ENCODE measurements at regions not wholly inside any gene's neighbourhood (a gene's known extent, or its start where the extent isn't known, plus 50 kb on each side); places are given as distances from the start of the nearest gene placed in this dataset.

GRCh38 chr16:59146140-59146539, 412.0 kb upstream of the GOT2 start:
- H3K36me3 Mint-ChIP-seq (ENCODE audit: low read depth) = no peaks in the 10 kb centered on the region
- 0 out of 2 replicates have a peak, but pooled peaks cover 3% of the 10 kb centered on the region for H3K9me2 ChIP-seq (ENCODE audit: insufficient read depth)
- ATAC-seq (no peak), DNase-seq (ENCODE audit: low spot score) (no peak)
- no peaks in the 10 kb centered on the region for H3F3A ChIP-seq (replicated peaks; ENCODE audit: low read depth)
- H3K27me3 Mint-ChIP-seq (ENCODE audit: insufficient read depth, low read depth, poor library complexity) = peaks cover 4% of the 10 kb centered on the region
- no peak overlapping the region for H2AFZ ChIP-seq
- H3K27me3 ChIP-seq (ENCODE audit: insufficient read depth) = no peaks in the 10 kb centered on the region
- no peaks in the 10 kb centered on the region for H3K4me1 ChIP-seq (ENCODE audit: insufficient read depth)
- H3K36me3 ChIP-seq (ENCODE audit: insufficient read depth) = no peaks in the 10 kb centered on the region
- H3K4me2 ChIP-seq = no peak overlapping the region
- no peaks in the 10 kb centered on the region for H3K9me3 Mint-ChIP-seq
- H3K4me3 ChIP-seq = no peak overlapping the region
- no peaks in the 10 kb centered on the region for H3K79me2 ChIP-seq (replicated peaks; ENCODE audit: insufficient read depth)
- peaks cover 5% of the 10 kb centered on the region; the same call in 2 of the 3 replicates for H3K4me1 Mint-ChIP-seq
- TF ChIP-seq POLR2AphosphoS5 (IDR thresholded peaks at IDR 0.05; ENCODE audit: low read depth) (no peak), STAT1 (IDR thresholded peaks at IDR 0.05; ENCODE audit: unreplicated experiment) (no peak)
- no peak overlapping the region for H3K27ac ChIP-seq (ENCODE audit: low read depth)
- H3K27ac Mint-ChIP-seq = no peak overlapping the region
- H3K4me3 Mint-ChIP-seq = no peak overlapping the region
- H4K20me1 ChIP-seq (replicated peaks; ENCODE audit: insufficient read depth) = no peaks in the 10 kb centered on the region

DNA sequence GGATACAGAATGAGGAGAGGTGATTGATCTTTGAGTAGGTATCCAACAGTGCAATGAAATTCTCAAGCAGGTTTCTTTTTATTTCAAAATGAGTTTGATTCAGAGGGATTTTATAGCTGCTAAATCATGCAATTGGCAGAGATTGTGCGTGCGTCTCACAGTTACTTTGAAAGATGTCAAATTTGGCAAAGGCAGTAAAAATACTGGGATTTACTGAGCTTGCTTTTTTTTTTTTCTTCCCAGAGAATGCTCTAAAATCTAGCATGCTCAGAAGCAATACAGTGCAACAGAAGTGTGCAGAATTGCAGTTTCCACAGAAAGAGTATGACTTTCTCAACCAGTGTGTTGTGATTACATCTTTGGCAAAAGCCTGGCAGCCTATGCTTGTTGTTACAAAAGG, 410.7 kb upstream of the GOT2 start:
- H3K36me3 ChIP-seq (ENCODE audit: insufficient read depth) = no peaks in the 10 kb centered on the region
- TF ChIP-seq EZH2 (IDR thresholded peaks at IDR 0.05; ENCODE audit: low read depth, unreplicated experiment) (no peak), STAT1 (IDR thresholded peaks at IDR 0.05; ENCODE audit: unreplicated experiment) (no peak), JUNB (IDR thresholded peaks at IDR 0.05; ENCODE audit: unreplicated experiment) (no peak), ZNF331 (CRISPR knock-in tag; IDR thresholded peaks at IDR 0.05; ENCODE audit: low read depth) (no peak), ZNF114 (CRISPR knock-in tag; IDR thresholded peaks at IDR 0.05) (no peak)
- TF ChIP-seq, protein P1, sequence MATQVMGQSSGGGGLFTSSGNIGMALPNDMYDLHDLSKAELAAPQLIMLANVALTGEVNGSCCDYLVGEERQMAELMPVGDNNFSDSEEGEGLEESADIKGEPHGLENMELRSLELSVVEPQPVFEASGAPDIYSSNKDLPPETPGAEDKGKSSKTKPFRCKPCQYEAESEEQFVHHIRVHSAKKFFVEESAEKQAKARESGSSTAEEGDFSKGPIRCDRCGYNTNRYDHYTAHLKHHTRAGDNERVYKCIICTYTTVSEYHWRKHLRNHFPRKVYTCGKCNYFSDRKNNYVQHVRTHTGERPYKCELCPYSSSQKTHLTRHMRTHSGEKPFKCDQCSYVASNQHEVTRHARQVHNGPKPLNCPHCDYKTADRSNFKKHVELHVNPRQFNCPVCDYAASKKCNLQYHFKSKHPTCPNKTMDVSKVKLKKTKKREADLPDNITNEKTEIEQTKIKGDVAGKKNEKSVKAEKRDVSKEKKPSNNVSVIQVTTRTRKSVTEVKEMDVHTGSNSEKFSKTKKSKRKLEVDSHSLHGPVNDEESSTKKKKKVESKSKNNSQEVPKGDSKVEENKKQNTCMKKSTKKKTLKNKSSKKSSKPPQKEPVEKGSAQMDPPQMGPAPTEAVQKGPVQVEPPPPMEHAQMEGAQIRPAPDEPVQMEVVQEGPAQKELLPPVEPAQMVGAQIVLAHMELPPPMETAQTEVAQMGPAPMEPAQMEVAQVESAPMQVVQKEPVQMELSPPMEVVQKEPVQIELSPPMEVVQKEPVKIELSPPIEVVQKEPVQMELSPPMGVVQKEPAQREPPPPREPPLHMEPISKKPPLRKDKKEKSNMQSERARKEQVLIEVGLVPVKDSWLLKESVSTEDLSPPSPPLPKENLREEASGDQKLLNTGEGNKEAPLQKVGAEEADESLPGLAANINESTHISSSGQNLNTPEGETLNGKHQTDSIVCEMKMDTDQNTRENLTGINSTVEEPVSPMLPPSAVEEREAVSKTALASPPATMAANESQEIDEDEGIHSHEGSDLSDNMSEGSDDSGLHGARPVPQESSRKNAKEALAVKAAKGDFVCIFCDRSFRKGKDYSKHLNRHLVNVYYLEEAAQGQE (IDR thresholded peaks at IDR 0.05; ENCODE audit: unreplicated experiment) = no peak
- TF ChIP-seq, protein P2, sequence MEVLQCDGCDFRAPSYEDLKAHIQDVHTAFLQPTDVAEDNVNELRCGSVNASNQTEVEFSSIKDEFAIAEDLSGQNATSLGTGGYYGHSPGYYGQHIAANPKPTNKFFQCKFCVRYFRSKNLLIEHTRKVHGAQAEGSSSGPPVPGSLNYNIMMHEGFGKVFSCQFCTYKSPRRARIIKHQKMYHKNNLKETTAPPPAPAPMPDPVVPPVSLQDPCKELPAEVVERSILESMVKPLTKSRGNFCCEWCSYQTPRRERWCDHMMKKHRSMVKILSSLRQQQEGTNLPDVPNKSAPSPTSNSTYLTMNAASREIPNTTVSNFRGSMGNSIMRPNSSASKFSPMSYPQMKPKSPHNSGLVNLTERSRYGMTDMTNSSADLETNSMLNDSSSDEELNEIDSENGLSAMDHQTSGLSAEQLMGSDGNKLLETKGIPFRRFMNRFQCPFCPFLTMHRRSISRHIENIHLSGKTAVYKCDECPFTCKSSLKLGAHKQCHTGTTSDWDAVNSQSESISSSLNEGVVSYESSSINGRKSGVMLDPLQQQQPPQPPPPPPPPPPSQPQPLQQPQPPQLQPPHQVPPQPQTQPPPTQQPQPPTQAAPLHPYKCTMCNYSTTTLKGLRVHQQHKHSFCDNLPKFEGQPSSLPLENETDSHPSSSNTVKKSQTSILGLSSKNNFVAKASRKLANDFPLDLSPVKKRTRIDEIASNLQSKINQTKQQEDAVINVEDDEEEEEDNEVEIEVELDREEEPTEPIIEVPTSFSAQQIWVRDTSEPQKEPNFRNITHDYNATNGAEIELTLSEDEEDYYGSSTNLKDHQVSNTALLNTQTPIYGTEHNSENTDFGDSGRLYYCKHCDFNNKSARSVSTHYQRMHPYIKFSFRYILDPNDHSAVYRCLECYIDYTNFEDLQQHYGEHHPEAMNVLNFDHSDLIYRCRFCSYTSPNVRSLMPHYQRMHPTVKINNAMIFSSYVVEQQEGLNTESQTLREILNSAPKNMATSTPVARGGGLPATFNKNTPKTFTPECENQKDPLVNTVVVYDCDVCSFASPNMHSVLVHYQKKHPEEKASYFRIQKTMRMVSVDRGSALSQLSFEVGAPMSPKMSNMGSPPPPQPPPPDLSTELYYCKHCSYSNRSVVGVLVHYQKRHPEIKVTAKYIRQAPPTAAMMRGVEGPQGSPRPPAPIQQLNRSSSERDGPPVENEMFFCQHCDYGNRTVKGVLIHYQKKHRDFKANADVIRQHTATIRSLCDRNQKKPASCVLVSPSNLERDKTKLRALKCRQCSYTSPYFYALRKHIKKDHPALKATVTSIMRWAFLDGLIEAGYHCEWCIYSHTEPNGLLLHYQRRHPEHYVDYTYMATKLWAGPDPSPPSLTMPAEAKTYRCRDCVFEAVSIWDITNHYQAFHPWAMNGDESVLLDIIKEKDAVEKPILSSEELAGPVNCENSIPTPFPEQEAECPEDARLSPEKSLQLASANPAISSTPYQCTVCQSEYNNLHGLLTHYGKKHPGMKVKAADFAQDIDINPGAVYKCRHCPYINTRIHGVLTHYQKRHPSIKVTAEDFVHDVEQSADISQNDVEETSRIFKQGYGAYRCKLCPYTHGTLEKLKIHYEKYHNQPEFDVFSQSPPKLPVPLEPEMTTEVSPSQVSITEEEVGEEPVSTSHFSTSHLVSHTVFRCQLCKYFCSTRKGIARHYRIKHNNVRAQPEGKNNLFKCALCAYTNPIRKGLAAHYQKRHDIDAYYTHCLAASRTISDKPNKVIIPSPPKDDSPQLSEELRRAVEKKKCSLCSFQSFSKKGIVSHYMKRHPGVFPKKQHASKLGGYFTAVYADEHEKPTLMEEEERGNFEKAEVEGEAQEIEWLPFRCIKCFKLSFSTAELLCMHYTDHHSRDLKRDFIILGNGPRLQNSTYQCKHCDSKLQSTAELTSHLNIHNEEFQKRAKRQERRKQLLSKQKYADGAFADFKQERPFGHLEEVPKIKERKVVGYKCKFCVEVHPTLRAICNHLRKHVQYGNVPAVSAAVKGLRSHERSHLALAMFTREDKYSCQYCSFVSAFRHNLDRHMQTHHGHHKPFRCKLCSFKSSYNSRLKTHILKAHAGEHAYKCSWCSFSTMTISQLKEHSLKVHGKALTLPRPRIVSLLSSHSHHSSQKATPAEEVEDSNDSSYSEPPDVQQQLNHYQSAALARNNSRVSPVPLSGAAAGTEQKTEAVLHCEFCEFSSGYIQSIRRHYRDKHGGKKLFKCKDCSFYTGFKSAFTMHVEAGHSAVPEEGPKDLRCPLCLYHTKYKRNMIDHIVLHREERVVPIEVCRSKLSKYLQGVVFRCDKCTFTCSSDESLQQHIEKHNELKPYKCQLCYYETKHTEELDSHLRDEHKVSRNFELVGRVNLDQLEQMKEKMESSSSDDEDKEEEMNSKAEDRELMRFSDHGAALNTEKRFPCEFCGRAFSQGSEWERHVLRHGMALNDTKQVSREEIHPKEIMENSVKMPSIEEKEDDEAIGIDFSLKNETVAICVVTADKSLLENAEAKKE (CRISPR knock-in tag; IDR thresholded peaks at IDR 0.05) = no peak
- no peaks in the 10 kb centered on the region for H3F3A ChIP-seq (replicated peaks; ENCODE audit: low read depth)
- H3K27me3 ChIP-seq (ENCODE audit: insufficient read depth) = no peaks in the 10 kb centered on the region
- Mint-ChIP-seq H3K27ac (no peak overlapping the region), H3K4me3 (no peak overlapping the region), H3K4me1 (peaks cover 5% of the 10 kb centered on the region; the same call in 2 of the 3 replicates), H3K9me3 (no peaks in the 10 kb centered on the region), H3K27me3 (ENCODE audit: insufficient read depth, low read depth, poor library complexity) (no peaks in the 10 kb centered on the region), H3K36me3 (ENCODE audit: low read depth) (no peaks in the 10 kb centered on the region)
- H3K4me2 ChIP-seq = no peak overlapping the region
- no peak for ATAC-seq
- no peak overlapping the region for H3K27ac ChIP-seq (ENCODE audit: low read depth)
- no peak overlapping the region for H3K4me3 ChIP-seq
- H2AFZ ChIP-seq = no peak overlapping the region
- H3K9me2 ChIP-seq (ENCODE audit: insufficient read depth) = 0 out of 2 replicates have a peak, but pooled peaks cover 3% of the 10 kb centered on the region
- no peaks in the 10 kb centered on the region for H3K79me2 ChIP-seq (replicated peaks; ENCODE audit: insufficient read depth)
- H3K4me1 ChIP-seq (ENCODE audit: insufficient read depth) = no peaks in the 10 kb centered on the region
- no peaks in the 10 kb centered on the region for H4K20me1 ChIP-seq (replicated peaks; ENCODE audit: insufficient read depth)
- no peak for DNase-seq (ENCODE audit: low spot score)
